ENCODE measurements at regions not wholly inside any gene's neighbourhood (a gene's known extent, or its start where the extent isn't known, plus 50 kb on each side); places are given as distances from the start of the nearest gene placed in this dataset.

DNA sequence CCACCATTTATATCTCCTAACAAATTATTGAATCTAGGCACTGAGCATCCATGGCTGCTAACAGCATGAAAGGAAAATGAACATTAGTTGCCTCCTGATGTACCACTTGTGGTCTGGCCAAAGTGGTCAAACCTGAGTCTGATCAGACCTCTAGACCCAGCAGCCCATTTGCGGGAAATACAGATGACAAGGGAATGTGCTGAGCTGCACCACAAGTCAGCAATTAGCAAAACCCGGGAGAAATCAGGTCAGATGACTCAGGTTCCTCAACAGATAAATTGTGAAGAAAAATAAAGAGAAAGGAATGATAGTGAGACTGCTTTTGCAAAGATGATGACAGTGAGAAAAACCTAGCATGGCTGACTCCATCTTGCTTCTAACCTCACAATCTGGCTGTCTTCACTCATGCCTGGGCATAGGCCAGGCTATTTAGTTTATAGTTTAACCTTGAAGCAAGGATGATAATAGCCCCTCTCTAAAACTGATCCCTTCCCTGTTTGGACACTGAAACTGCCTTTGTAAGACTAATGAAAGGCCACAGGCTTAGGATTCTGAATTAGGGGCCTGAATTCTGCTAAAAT is 142.7 kb upstream of the ASIC2 start:
- TF ChIP-seq CTCF (conservative IDR thresholded peaks at IDR 0.05; ENCODE audit: low read depth, low read length): no peak
- no peak for DNase-seq (ENCODE audit: low read depth)

DNA sequence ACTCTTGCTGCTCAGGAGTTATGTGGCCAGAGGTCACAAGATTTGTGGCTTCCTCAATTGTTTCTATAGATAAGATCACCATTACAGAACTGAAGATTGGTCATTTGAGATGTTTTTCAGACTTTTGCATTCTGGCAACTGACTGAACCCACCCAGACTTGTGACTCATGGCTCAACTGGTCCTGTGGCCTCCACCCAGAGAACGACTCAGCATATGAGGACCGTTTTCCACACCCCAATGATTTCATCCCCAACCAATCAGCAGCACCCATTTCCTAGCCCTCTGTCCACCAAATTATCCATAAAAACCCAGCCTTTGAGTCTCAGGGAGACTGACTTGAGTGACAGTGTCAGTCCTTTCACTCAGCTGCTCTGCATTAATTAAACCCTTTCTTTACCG is 143.2 kb upstream of the ASIC2 start:
- no peak for DNase-seq (ENCODE audit: low read depth)
- no peak for TF ChIP-seq CTCF (conservative IDR thresholded peaks at IDR 0.05; ENCODE audit: low read depth, low read length)
- no peak overlapping the region for H3K4me3 ChIP-seq (ENCODE audit: low read depth, low read length)

More for the DNA sequence above, 142.7 kb upstream of the ASIC2 start:
- no peak overlapping the region for H3K4me3 ChIP-seq (ENCODE audit: low read depth, low read length)

GRCh38 chr17:33438139-33438538 is 145.0 kb upstream of the ASIC2 start:
- DNase-seq (ENCODE audit: low read depth): no peak
- no peak overlapping the region for H3K4me3 ChIP-seq (ENCODE audit: low read depth, low read length)
- TF ChIP-seq CTCF (conservative IDR thresholded peaks at IDR 0.05; ENCODE audit: low read depth, low read length): no peak

DNA sequence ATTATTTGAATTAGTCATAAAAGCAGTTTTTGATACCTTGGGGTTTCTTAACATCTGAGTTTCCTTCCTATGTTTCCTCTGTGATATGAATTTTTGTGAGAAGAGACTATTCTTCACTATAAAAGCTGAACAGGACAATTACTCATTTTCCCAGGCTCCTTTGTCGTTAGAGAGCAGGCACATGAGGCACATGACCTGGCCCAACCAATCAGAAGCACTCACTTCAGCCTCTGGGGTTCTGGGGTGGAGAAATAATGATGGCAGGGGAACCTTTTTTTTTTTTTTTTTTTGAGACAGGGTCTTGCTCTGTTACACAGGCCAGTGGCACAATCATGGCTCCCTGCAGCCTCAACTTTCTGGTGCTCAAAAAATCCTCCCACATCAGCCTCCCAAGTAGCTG is 145.5 kb upstream of the ASIC2 start:
- no peak for DNase-seq (ENCODE audit: low read depth)

GRCh38 chr17:33442320-33442719 is 149.2 kb upstream of the ASIC2 start:
- H3K4me3 ChIP-seq (ENCODE audit: low read depth, low read length): no peak overlapping the region
- no peak for DNase-seq (ENCODE audit: low read depth)
- TF ChIP-seq CTCF (conservative IDR thresholded peaks at IDR 0.05; ENCODE audit: low read depth, low read length): no peak

More for the DNA sequence above, 145.5 kb upstream of the ASIC2 start:
- TF ChIP-seq CTCF (conservative IDR thresholded peaks at IDR 0.05; ENCODE audit: low read depth, low read length): no peak
- no peak overlapping the region for H3K4me3 ChIP-seq (ENCODE audit: low read depth, low read length)

DNA sequence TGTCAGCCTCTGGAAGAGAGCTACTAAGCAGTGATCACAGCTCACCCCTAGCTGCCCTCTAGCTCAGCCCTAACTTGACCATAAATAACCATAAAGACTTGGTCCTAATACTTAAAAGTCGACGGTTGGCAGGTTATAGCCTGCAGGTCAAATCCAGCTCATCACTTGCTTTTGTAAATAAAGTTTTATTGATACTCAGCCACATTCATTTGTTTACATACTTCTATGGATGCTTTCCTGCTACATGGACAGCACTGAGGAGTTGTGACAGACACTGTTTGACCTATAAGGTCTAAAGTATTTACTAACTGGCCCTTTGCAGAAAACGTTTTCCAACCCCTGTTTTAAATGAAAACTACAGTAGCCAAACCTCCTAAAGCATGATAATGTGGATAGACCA is 151.6 kb upstream of the ASIC2 start:
- DNase-seq (ENCODE audit: low read depth): no peak
- no peak overlapping the region for H3K4me3 ChIP-seq (ENCODE audit: low read depth, low read length)
- no peak for TF ChIP-seq CTCF (conservative IDR thresholded peaks at IDR 0.05; ENCODE audit: low read depth, low read length)

- no peak overlapping the region for H3K4me3 ChIP-seq (ENCODE audit: low read depth, low read length)
- no peak for DNase-seq (ENCODE audit: low read depth)
- TF ChIP-seq CTCF (conservative IDR thresholded peaks at IDR 0.05; ENCODE audit: low read depth, low read length): no peak
Observed at GRCh38 chr17:33447090-33447489, 154.0 kb upstream of the ASIC2 start.
